ENCODE measurements at regions not wholly inside any gene's neighbourhood (a gene's known extent, or its start where the extent isn't known, plus 50 kb on each side); places are given as distances from the start of the nearest gene placed in this dataset.

- H2AFZ ChIP-seq (ENCODE audit: low read length), result no peak overlapping the region
- H3K9me2 ChIP-seq (replicated peaks; ENCODE audit: insufficient read depth, low read length), result no peaks in the 10 kb centered on the region
- DNase-seq, result no peak
Measured at GRCh38 chr9:119005162-119005561, 364.1 kb downstream of the BRINP1 start.

GRCh38 chr9:119009249-119009648 lies 360.0 kb downstream of the BRINP1 start:
- H3K4me2 ChIP-seq (ENCODE audit: low read depth, low read length, poor library complexity, severe bottlenecking), result no peak overlapping the region
- H3K9me3 ChIP-seq (ENCODE audit: low read length), result peaks cover 4% of the 10 kb centered on the region; the same call in 1 of the 2 replicates
- no peak overlapping the region for H3K4me3 ChIP-seq (ENCODE audit: low read length)
- no peak overlapping the region for H3K9ac ChIP-seq (ENCODE audit: low read length)
- no peaks in the 10 kb centered on the region for H4K20me1 ChIP-seq (ENCODE audit: insufficient read depth, low read depth, low read length)
- H3K4me1 ChIP-seq (ENCODE audit: low read length), result no peaks in the 10 kb centered on the region
- H3K79me2 ChIP-seq (ENCODE audit: low read length), result no peaks in the 10 kb centered on the region
- DNase-seq, result no peak
- no peaks in the 10 kb centered on the region for H3K27me3 ChIP-seq (ENCODE audit: low read length)
- no peaks in the 10 kb centered on the region for H3K36me3 ChIP-seq (ENCODE audit: insufficient read depth, low read length)
- H2AFZ ChIP-seq (ENCODE audit: low read length), result no peak overlapping the region
- H3K9me2 ChIP-seq (replicated peaks; ENCODE audit: insufficient read depth, low read length), result no peaks in the 10 kb centered on the region
- H3K27ac ChIP-seq (ENCODE audit: low read length), result no peak overlapping the region

More at GRCh38 chr9:119005162-119005561, 364.1 kb downstream of the BRINP1 start:
- Histone ChIP-seq H3K4me2 (ENCODE audit: low read depth, low read length, poor library complexity, severe bottlenecking) (no peak overlapping the region), H4K20me1 (ENCODE audit: insufficient read depth, low read depth, low read length) (no peaks in the 10 kb centered on the region), H3K9ac (ENCODE audit: low read length) (no peak overlapping the region), H3K27ac (ENCODE audit: low read length) (no peak overlapping the region), H3K4me1 (ENCODE audit: low read length) (no peaks in the 10 kb centered on the region), H3K36me3 (ENCODE audit: insufficient read depth, low read length) (no peaks in the 10 kb centered on the region), H3K4me3 (ENCODE audit: low read length) (no peak overlapping the region), H3K9me3 (ENCODE audit: low read length) (peaks cover 4% of the 10 kb centered on the region; the same call in 1 of the 2 replicates), H3K79me2 (ENCODE audit: low read length) (no peaks in the 10 kb centered on the region), H3K27me3 (ENCODE audit: low read length) (no peaks in the 10 kb centered on the region)

- Histone ChIP-seq H4K20me1 (ENCODE audit: insufficient read depth, low read depth, low read length) (no peaks in the 10 kb centered on the region), H3K4me1 (ENCODE audit: low read length) (no peaks in the 10 kb centered on the region), H3K9ac (ENCODE audit: low read length) (no peak overlapping the region), H3K36me3 (ENCODE audit: insufficient read depth, low read length) (no peaks in the 10 kb centered on the region), H2AFZ (ENCODE audit: low read length) (no peak overlapping the region), H3K9me3 (ENCODE audit: low read length) (peaks cover 2% of the 10 kb centered on the region; the same call in 1 of the 2 replicates), H3K27me3 (ENCODE audit: low read length) (no peaks in the 10 kb centered on the region), H3K4me2 (ENCODE audit: low read depth, low read length, poor library complexity, severe bottlenecking) (no peak overlapping the region), H3K79me2 (ENCODE audit: low read length) (no peaks in the 10 kb centered on the region), H3K9me2 (replicated peaks; ENCODE audit: insufficient read depth, low read length) (no peaks in the 10 kb centered on the region), H3K4me3 (ENCODE audit: low read length) (no peak overlapping the region), H3K27ac (ENCODE audit: low read length) (no peak overlapping the region)
- no peak for DNase-seq
Measured at GRCh38 chr9:119020284-119020683, 349.0 kb downstream of the BRINP1 start.

GRCh38 chr9:119020730-119021333 lies 348.4 kb downstream of the BRINP1 start:
- no peak overlapping the region for H3K9ac ChIP-seq (ENCODE audit: low read length)
- no peaks in the 10 kb centered on the region; the same call in 1 of the 2 replicates for H3K9me3 ChIP-seq (ENCODE audit: low read length)
- H3K4me3 ChIP-seq (ENCODE audit: low read length), result no peak overlapping the region
- H3K4me1 ChIP-seq (ENCODE audit: low read length), result no peaks in the 10 kb centered on the region
- no peaks in the 10 kb centered on the region for H3K27me3 ChIP-seq (ENCODE audit: low read length)
- no peaks in the 10 kb centered on the region for H4K20me1 ChIP-seq (ENCODE audit: insufficient read depth, low read depth, low read length)
- no peak overlapping the region for H3K27ac ChIP-seq (ENCODE audit: low read length)
- no peaks in the 10 kb centered on the region for H3K36me3 ChIP-seq (ENCODE audit: insufficient read depth, low read length)
- no peak overlapping the region for H3K4me2 ChIP-seq (ENCODE audit: low read depth, low read length, poor library complexity, severe bottlenecking)
- DNase-seq, result no peak
- no peak overlapping the region for H2AFZ ChIP-seq (ENCODE audit: low read length)
- H3K9me2 ChIP-seq (replicated peaks; ENCODE audit: insufficient read depth, low read length), result no peaks in the 10 kb centered on the region
- H3K79me2 ChIP-seq (ENCODE audit: low read length), result no peaks in the 10 kb centered on the region

GRCh38 chr9:119026120-119026519 lies 343.1 kb downstream of the BRINP1 start:
- Histone ChIP-seq H3K27me3 (ENCODE audit: low read length) (no peaks in the 10 kb centered on the region), H2AFZ (ENCODE audit: low read length) (no peak overlapping the region), H3K4me1 (ENCODE audit: low read length) (no peaks in the 10 kb centered on the region), H3K9me3 (ENCODE audit: low read length) (peaks cover 9% of the 10 kb centered on the region; the same call in 1 of the 2 replicates), H3K4me3 (ENCODE audit: low read length) (no peak overlapping the region), H3K9ac (ENCODE audit: low read length) (no peak overlapping the region), H3K36me3 (ENCODE audit: insufficient read depth, low read length) (no peaks in the 10 kb centered on the region), H3K27ac (ENCODE audit: low read length) (no peak overlapping the region), H3K4me2 (ENCODE audit: low read depth, low read length, poor library complexity, severe bottlenecking) (no peak overlapping the region), H3K79me2 (ENCODE audit: low read length) (no peaks in the 10 kb centered on the region), H4K20me1 (ENCODE audit: insufficient read depth, low read depth, low read length) (no peaks in the 10 kb centered on the region), H3K9me2 (replicated peaks; ENCODE audit: insufficient read depth, low read length) (no peaks in the 10 kb centered on the region)
- no peak for DNase-seq

GRCh38 chr9:119027901-119028699 lies 341.1 kb downstream of the BRINP1 start:
- H3K36me3 ChIP-seq (ENCODE audit: insufficient read depth, low read length), result no peaks in the 10 kb centered on the region
- no peaks in the 10 kb centered on the region for H3K4me1 ChIP-seq (ENCODE audit: low read length)
- no peak overlapping the region for H3K4me2 ChIP-seq (ENCODE audit: low read depth, low read length, poor library complexity, severe bottlenecking)
- no peak overlapping the region for H3K9ac ChIP-seq (ENCODE audit: low read length)
- H4K20me1 ChIP-seq (ENCODE audit: insufficient read depth, low read depth, low read length), result no peaks in the 10 kb centered on the region
- no peaks in the 10 kb centered on the region for H3K79me2 ChIP-seq (ENCODE audit: low read length)
- no peaks in the 10 kb centered on the region for H3K27me3 ChIP-seq (ENCODE audit: low read length)
- no peak overlapping the region for H3K4me3 ChIP-seq (ENCODE audit: low read length)
- no peak overlapping the region for H2AFZ ChIP-seq (ENCODE audit: low read length)
- H3K9me3 ChIP-seq (ENCODE audit: low read length), result peaks cover 9% of the 10 kb centered on the region; the same call in 1 of the 2 replicates
- no peaks in the 10 kb centered on the region for H3K9me2 ChIP-seq (replicated peaks; ENCODE audit: insufficient read depth, low read length)
- DNase-seq, result no peak
- H3K27ac ChIP-seq (ENCODE audit: low read length), result no peak overlapping the region

GRCh38 chr9:119029886-119030285 lies 339.3 kb downstream of the BRINP1 start:
- H3K4me2 ChIP-seq (ENCODE audit: low read depth, low read length, poor library complexity, severe bottlenecking), result no peak overlapping the region
- H3K27ac ChIP-seq (ENCODE audit: low read length), result no peak overlapping the region
- peaks cover 9% of the 10 kb centered on the region; the same call in 1 of the 2 replicates for H3K9me3 ChIP-seq (ENCODE audit: low read length)
- DNase-seq, result no peak
- no peaks in the 10 kb centered on the region for H3K27me3 ChIP-seq (ENCODE audit: low read length)
- no peaks in the 10 kb centered on the region for H3K79me2 ChIP-seq (ENCODE audit: low read length)
- H4K20me1 ChIP-seq (ENCODE audit: insufficient read depth, low read depth, low read length), result no peaks in the 10 kb centered on the region
- H3K4me1 ChIP-seq (ENCODE audit: low read length), result no peaks in the 10 kb centered on the region
- no peaks in the 10 kb centered on the region for H3K36me3 ChIP-seq (ENCODE audit: insufficient read depth, low read length)
- no peak overlapping the region for H3K4me3 ChIP-seq (ENCODE audit: low read length)
- H2AFZ ChIP-seq (ENCODE audit: low read length), result no peak overlapping the region
- H3K9ac ChIP-seq (ENCODE audit: low read length), result no peak overlapping the region
- H3K9me2 ChIP-seq (replicated peaks; ENCODE audit: insufficient read depth, low read length), result no peaks in the 10 kb centered on the region

GRCh38 chr9:119033596-119033995 lies 335.6 kb downstream of the BRINP1 start:
- H3K27ac ChIP-seq (ENCODE audit: low read length), result no peak overlapping the region
- no peaks in the 10 kb centered on the region for H4K20me1 ChIP-seq (ENCODE audit: insufficient read depth, low read depth, low read length)
- no peak overlapping the region for H3K4me3 ChIP-seq (ENCODE audit: low read length)
- H3K9me2 ChIP-seq (replicated peaks; ENCODE audit: insufficient read depth, low read length), result no peaks in the 10 kb centered on the region
- no peaks in the 10 kb centered on the region for H3K4me1 ChIP-seq (ENCODE audit: low read length)
- no peak for DNase-seq
- no peaks in the 10 kb centered on the region for H3K36me3 ChIP-seq (ENCODE audit: insufficient read depth, low read length)
- H3K9ac ChIP-seq (ENCODE audit: low read length), result no peak overlapping the region
- H3K4me2 ChIP-seq (ENCODE audit: low read depth, low read length, poor library complexity, severe bottlenecking), result no peak overlapping the region
- H3K27me3 ChIP-seq (ENCODE audit: low read length), result no peaks in the 10 kb centered on the region
- no peak overlapping the region for H2AFZ ChIP-seq (ENCODE audit: low read length)
- no peaks in the 10 kb centered on the region for H3K79me2 ChIP-seq (ENCODE audit: low read length)
- peaks cover 9% of the 10 kb centered on the region; the same call in 1 of the 2 replicates for H3K9me3 ChIP-seq (ENCODE audit: low read length)
